ENCODE measurements at regions not wholly inside any gene's neighbourhood (a gene's known extent, or its start where the extent isn't known, plus 50 kb on each side); places are given as distances from the start of the nearest gene placed in this dataset.

- TF ChIP-seq POLR2A (IDR thresholded peaks at IDR 0.05), result no peak
- TF ChIP-seq, protein P1, sequence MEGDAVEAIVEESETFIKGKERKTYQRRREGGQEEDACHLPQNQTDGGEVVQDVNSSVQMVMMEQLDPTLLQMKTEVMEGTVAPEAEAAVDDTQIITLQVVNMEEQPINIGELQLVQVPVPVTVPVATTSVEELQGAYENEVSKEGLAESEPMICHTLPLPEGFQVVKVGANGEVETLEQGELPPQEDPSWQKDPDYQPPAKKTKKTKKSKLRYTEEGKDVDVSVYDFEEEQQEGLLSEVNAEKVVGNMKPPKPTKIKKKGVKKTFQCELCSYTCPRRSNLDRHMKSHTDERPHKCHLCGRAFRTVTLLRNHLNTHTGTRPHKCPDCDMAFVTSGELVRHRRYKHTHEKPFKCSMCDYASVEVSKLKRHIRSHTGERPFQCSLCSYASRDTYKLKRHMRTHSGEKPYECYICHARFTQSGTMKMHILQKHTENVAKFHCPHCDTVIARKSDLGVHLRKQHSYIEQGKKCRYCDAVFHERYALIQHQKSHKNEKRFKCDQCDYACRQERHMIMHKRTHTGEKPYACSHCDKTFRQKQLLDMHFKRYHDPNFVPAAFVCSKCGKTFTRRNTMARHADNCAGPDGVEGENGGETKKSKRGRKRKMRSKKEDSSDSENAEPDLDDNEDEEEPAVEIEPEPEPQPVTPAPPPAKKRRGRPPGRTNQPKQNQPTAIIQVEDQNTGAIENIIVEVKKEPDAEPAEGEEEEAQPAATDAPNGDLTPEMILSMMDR (IDR thresholded peaks at IDR 0.05), result no peak
- no peak overlapping the region for H3K27ac ChIP-seq
- intact Hi-C loops (cut with DNase I; ENCODE audit: low total_unique reads), result no loop called here
- no peak overlapping the region for H3K4me3 ChIP-seq
- no peaks in the 10 kb centered on the region for H3K9me3 ChIP-seq
- H3K4me1 ChIP-seq, result no peaks in the 10 kb centered on the region
- H3K27me3 ChIP-seq, result no peaks in the 10 kb centered on the region
- DNase-seq, result no peak
- H3K36me3 ChIP-seq, result no peaks in the 10 kb centered on the region
Observed at GRCh38 chr18:71327441-71327840, 1038.6 kb downstream of the SOCS6 start.

GRCh38 chr18:71326826-71327225 lies 1038.0 kb downstream of the SOCS6 start:
- intact Hi-C loops (cut with DNase I; ENCODE audit: low total_unique reads), result no loop called here
- TF ChIP-seq, protein P1 (IDR thresholded peaks at IDR 0.05), result no peak
- no peak for TF ChIP-seq POLR2A (IDR thresholded peaks at IDR 0.05)
- H3K4me3 ChIP-seq, result no peak overlapping the region

GRCh38 chr18:71324356-71324755 lies 1035.5 kb downstream of the SOCS6 start:
- intact Hi-C loops (cut with DNase I; ENCODE audit: low total_unique reads), result no loop called here
- Histone ChIP-seq H3K4me1 (no peaks in the 10 kb centered on the region), H3K4me3 (no peak overlapping the region), H3K27me3 (no peaks in the 10 kb centered on the region), H3K27ac (no peak overlapping the region), H3K9me3 (no peaks in the 10 kb centered on the region), H3K36me3 (no peaks in the 10 kb centered on the region)
- DNase-seq, result no peak
- TF ChIP-seq, protein P1 (IDR thresholded peaks at IDR 0.05), result no peak
- no peak for TF ChIP-seq POLR2A (IDR thresholded peaks at IDR 0.05)

More at GRCh38 chr18:71326826-71327225, 1038.0 kb downstream of the SOCS6 start:
- H3K36me3 ChIP-seq, result no peaks in the 10 kb centered on the region
- H3K9me3 ChIP-seq, result no peaks in the 10 kb centered on the region
- H3K27ac ChIP-seq, result no peak overlapping the region
- no peaks in the 10 kb centered on the region for H3K27me3 ChIP-seq
- no peaks in the 10 kb centered on the region for H3K4me1 ChIP-seq
- DNase-seq, result no peak

DNA sequence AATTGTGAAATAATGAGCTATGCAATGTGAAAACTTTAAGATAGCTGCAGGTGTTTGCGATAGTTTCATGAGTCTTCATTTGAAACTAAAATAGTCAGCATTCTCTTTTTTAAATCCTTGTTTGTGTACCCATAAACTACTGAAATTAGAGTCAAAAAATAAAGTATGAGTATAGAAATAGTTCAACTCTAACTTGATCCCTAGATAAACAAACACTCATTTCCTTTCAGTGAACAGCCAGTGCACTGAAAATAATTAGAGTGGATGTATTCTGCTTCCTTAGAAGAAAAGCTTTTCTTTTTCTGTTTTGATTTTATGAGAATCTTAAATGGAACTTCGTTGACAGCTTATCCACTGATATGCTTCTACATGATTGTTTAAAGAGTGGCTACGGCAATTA lies 1033.4 kb downstream of the SOCS6 start:
- TF ChIP-seq POLR2A (IDR thresholded peaks at IDR 0.05), result no peak
- TF ChIP-seq, protein P1 (IDR thresholded peaks at IDR 0.05), result no peak
- Histone ChIP-seq H3K9me3 (no peaks in the 10 kb centered on the region), H3K36me3 (no peaks in the 10 kb centered on the region), H3K4me3 (no peak overlapping the region), H3K27ac (no peak overlapping the region), H3K4me1 (no peaks in the 10 kb centered on the region), H3K27me3 (no peaks in the 10 kb centered on the region)
- intact Hi-C loops (cut with DNase I; ENCODE audit: low total_unique reads), result no loop called here
- DNase-seq, result no peak

- H3K4me3 ChIP-seq, result no peak overlapping the region
- no peaks in the 10 kb centered on the region for H3K36me3 ChIP-seq
- intact Hi-C loops (cut with DNase I; ENCODE audit: low total_unique reads), result no loop called here
- TF ChIP-seq, protein P1 (IDR thresholded peaks at IDR 0.05), result no peak
- TF ChIP-seq POLR2A (IDR thresholded peaks at IDR 0.05), result no peak
- no peaks in the 10 kb centered on the region for H3K4me1 ChIP-seq
- H3K27me3 ChIP-seq, result no peaks in the 10 kb centered on the region
- no peak for DNase-seq
- H3K9me3 ChIP-seq, result no peaks in the 10 kb centered on the region
- H3K27ac ChIP-seq, result no peak overlapping the region
Observed at GRCh38 chr18:71321319-71321718, 1032.5 kb downstream of the SOCS6 start.

All from uterus (tissue), 3 donors.